Memory B cell (primary cell): ENCODE measurements at regions not wholly inside any gene's neighbourhood (a gene's known extent, or its start where the extent isn't known, plus 50 kb on each side); places are given as distances from the start of the nearest gene placed in this dataset.
"Not testable (repeated sequence)": the region's sequence is repeated elsewhere in the genome, so short reads cannot be mapped to it uniquely, and the experiment has no call there.

Source experiments
- ATAC-seq: fragments of 150-1000 bp; cut with Tn5 transposase; 2 replicates; pipeline ENCODE4 v1.10.0; 2021; ENCODE audit warnings: low read depth, mild to moderate bottlenecking, moderate library complexity
- DNase-seq, 2 donors: peaks; one replicate each; pipeline ENCODE4 v3.0.0; 2022; ENCODE audit warnings: low spot score in 2 of 2
- H3K27ac Mint-ChIP-seq: one replicate; pipeline ENCODE4 v1.8.0; 2022; ENCODE audit warnings: mild to moderate bottlenecking, moderate library complexity, mixed read lengths
- H3K27me3 Mint-ChIP-seq: one replicate; pipeline ENCODE4 v1.8.0; 2022; ENCODE audit warnings: mixed read lengths
- H3K36me3 Mint-ChIP-seq: one replicate; pipeline ENCODE4 v1.8.0; 2022; ENCODE audit warnings: mild to moderate bottlenecking, mixed read lengths
- H3K4me1 Mint-ChIP-seq: one replicate; pipeline ENCODE4 v1.8.0; 2022; ENCODE audit warnings: mixed read lengths
- H3K4me3 Mint-ChIP-seq: one replicate; pipeline ENCODE4 v1.8.0; 2022; ENCODE audit warnings: mild to moderate bottlenecking, moderate library complexity, mixed read lengths
- H3K9me3 Mint-ChIP-seq: one replicate; pipeline ENCODE4 v1.8.0; 2022; ENCODE audit warnings: mixed read lengths

GRCh38 chr20:40864470-40864869, 164.2 kb upstream of the TOP1 start:
- no peak for ATAC-seq
- Mint-ChIP-seq H3K36me3 (no peaks in the 10 kb centered on the region), H3K4me3 (no peak overlapping the region), H3K27me3 (peaks cover 4% of the 10 kb centered on the region), H3K4me1 (no peaks in the 10 kb centered on the region), H3K9me3 (no peaks in the 10 kb centered on the region), H3K27ac (no peak overlapping the region)
- DNase-seq: no peak

- H3K4me1 Mint-ChIP-seq: no peaks in the 10 kb centered on the region
Observed at GRCh38 chr20:40865095-40865494, 163.5 kb upstream of the TOP1 start.

GRCh38 chr20:40866056-40866455, 162.6 kb upstream of the TOP1 start:
- Mint-ChIP-seq H3K4me1 (no peaks in the 10 kb centered on the region), H3K27me3 (peaks cover 4% of the 10 kb centered on the region), H3K9me3 (no peaks in the 10 kb centered on the region), H3K27ac (no peak overlapping the region), H3K36me3 (no peaks in the 10 kb centered on the region), H3K4me3 (no peak overlapping the region)
- DNase-seq (no peak), ATAC-seq (no peak)

More at GRCh38 chr20:40865095-40865494, 163.5 kb upstream of the TOP1 start:
- ATAC-seq: no peak
- H3K27ac Mint-ChIP-seq: no peak overlapping the region
- H3K4me3 Mint-ChIP-seq: no peak overlapping the region
- peaks cover 4% of the 10 kb centered on the region for H3K27me3 Mint-ChIP-seq
- no peak for DNase-seq
- no peaks in the 10 kb centered on the region for H3K36me3 Mint-ChIP-seq
- no peaks in the 10 kb centered on the region for H3K9me3 Mint-ChIP-seq

- Mint-ChIP-seq H3K4me1 (no peaks in the 10 kb centered on the region), H3K27ac (no peak overlapping the region), H3K4me3 (no peak overlapping the region), H3K27me3 (peaks cover 3% of the 10 kb centered on the region), H3K36me3 (no peaks in the 10 kb centered on the region), H3K9me3 (no peaks in the 10 kb centered on the region)
- DNase-seq (no peak), ATAC-seq (no peak)
Observed at GRCh38 chr20:40868551-40869217, 159.9 kb upstream of the TOP1 start.

GRCh38 chr20:40869218-40870147, 159.1 kb upstream of the TOP1 start:
- no peaks in the 10 kb centered on the region for H3K9me3 Mint-ChIP-seq
- peaks cover 2% of the 10 kb centered on the region for H3K27me3 Mint-ChIP-seq
- H3K4me3 Mint-ChIP-seq: no peak overlapping the region
- H3K36me3 Mint-ChIP-seq: no peaks in the 10 kb centered on the region
- DNase-seq (no peak), ATAC-seq (no peak)
- H3K27ac Mint-ChIP-seq: no peak overlapping the region
- no peaks in the 10 kb centered on the region for H3K4me1 Mint-ChIP-seq

GRCh38 chr20:40875116-40876085, 153.2 kb upstream of the TOP1 start:
- ATAC-seq (no peak), DNase-seq (no peak)
- Mint-ChIP-seq H3K4me1 (no peaks in the 10 kb centered on the region), H3K4me3 (no peak overlapping the region), H3K9me3 (no peaks in the 10 kb centered on the region), H3K27me3 (peaks cover 2% of the 10 kb centered on the region), H3K36me3 (no peaks in the 10 kb centered on the region), H3K27ac (no peak overlapping the region)

GRCh38 chr20:40878099-40878498, 150.5 kb upstream of the TOP1 start:
- not testable (repeated sequence) for H3K27me3 Mint-ChIP-seq, H3K4me3 Mint-ChIP-seq, H3K9me3 Mint-ChIP-seq

GRCh38 chr20:40880063-40880728, 148.4 kb upstream of the TOP1 start:
- Mint-ChIP-seq H3K27me3 (peaks cover 4% of the 10 kb centered on the region), H3K36me3 (no peaks in the 10 kb centered on the region), H3K4me3 (no peak overlapping the region), H3K9me3 (peaks cover 3% of the 10 kb centered on the region), H3K27ac (no peak overlapping the region), H3K4me1 (no peaks in the 10 kb centered on the region)
- DNase-seq: no peak
- ATAC-seq: no peak

More at GRCh38 chr20:40878099-40878498, 150.5 kb upstream of the TOP1 start:
- not testable (repeated sequence) for H3K36me3 Mint-ChIP-seq, ATAC-seq, H3K27ac Mint-ChIP-seq, H3K4me1 Mint-ChIP-seq, DNase-seq

- no peak for DNase-seq
- Mint-ChIP-seq H3K27me3 (peaks cover 8% of the 10 kb centered on the region), H3K4me3 (no peak overlapping the region), H3K27ac (no peak overlapping the region), H3K36me3 (no peaks in the 10 kb centered on the region), H3K4me1 (no peaks in the 10 kb centered on the region), H3K9me3 (peaks cover 3% of the 10 kb centered on the region)
- ATAC-seq: no peak
Observed at GRCh38 chr20:40880729-40881109, 147.9 kb upstream of the TOP1 start.

- peaks cover 3% of the 10 kb centered on the region for H3K9me3 Mint-ChIP-seq
- ATAC-seq (no peak), DNase-seq (no peak)
- H3K36me3 Mint-ChIP-seq: no peaks in the 10 kb centered on the region
- no peaks in the 10 kb centered on the region for H3K4me1 Mint-ChIP-seq
- H3K27me3 Mint-ChIP-seq: peaks cover 11% of the 10 kb centered on the region
- no peak overlapping the region for H3K27ac Mint-ChIP-seq
- H3K4me3 Mint-ChIP-seq: no peak overlapping the region
Observed at GRCh38 chr20:40882152-40882551, 146.5 kb upstream of the TOP1 start.

GRCh38 chr20:40883097-40883496, 145.5 kb upstream of the TOP1 start:
- H3K27ac Mint-ChIP-seq: no peak overlapping the region

GRCh38 chr20:40887105-40887504, 141.5 kb upstream of the TOP1 start:
- Mint-ChIP-seq H3K36me3 (no peaks in the 10 kb centered on the region), H3K9me3 (no peaks in the 10 kb centered on the region), H3K27me3 (peaks cover 14% of the 10 kb centered on the region), H3K4me3 (no peak overlapping the region), H3K4me1 (no peaks in the 10 kb centered on the region), H3K27ac (no peak overlapping the region)
- DNase-seq (no peak), ATAC-seq (no peak)

More at GRCh38 chr20:40883097-40883496, 145.5 kb upstream of the TOP1 start:
- H3K9me3 Mint-ChIP-seq: peaks cover 3% of the 10 kb centered on the region
- H3K4me1 Mint-ChIP-seq: no peaks in the 10 kb centered on the region
- H3K27me3 Mint-ChIP-seq: peaks cover 14% of the 10 kb centered on the region
- no peak overlapping the region for H3K4me3 Mint-ChIP-seq
- no peaks in the 10 kb centered on the region for H3K36me3 Mint-ChIP-seq
- no peak for DNase-seq
- ATAC-seq: no peak

- not testable (repeated sequence) for H3K27me3 Mint-ChIP-seq, ATAC-seq, DNase-seq
Observed at GRCh38 chr20:40889266-40889665, 139.4 kb upstream of the TOP1 start.

More at GRCh38 chr20:40889266-40889665, 139.4 kb upstream of the TOP1 start:
- H3K9me3 Mint-ChIP-seq, H3K4me3 Mint-ChIP-seq, H3K4me1 Mint-ChIP-seq, H3K36me3 Mint-ChIP-seq, H3K27ac Mint-ChIP-seq: not testable (repeated sequence)
